ENCODE measurements at regions not wholly inside any gene's neighbourhood (a gene's known extent, or its start where the extent isn't known, plus 50 kb on each side); places are given as distances from the start of the nearest gene placed in this dataset.
"Not testable (repeated sequence)": the region's sequence is repeated elsewhere in the genome, so short reads cannot be mapped to it uniquely, and the experiment has no call there.

DNA sequence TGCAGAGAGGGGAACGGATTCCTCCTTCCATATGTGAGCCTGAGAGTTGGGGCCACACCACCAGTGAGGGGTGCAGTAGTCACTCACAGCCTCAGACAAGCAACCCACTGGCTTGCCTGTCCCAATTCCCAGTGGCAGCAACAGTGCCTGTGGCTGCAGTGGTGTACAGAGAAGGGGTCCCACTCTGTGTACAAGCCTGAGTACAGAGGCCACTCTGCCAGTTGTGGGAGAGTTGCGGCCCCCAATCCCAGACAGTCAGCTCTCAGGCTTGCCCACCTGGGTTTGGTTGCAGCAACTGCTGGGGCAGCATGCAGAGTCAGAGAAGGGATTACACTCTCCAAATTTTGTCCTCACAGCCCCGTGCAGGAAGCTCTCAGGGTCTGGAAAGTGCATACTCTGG is 133.2 kb upstream of the RFX3 start:
- DNase-seq: no peak

DNA sequence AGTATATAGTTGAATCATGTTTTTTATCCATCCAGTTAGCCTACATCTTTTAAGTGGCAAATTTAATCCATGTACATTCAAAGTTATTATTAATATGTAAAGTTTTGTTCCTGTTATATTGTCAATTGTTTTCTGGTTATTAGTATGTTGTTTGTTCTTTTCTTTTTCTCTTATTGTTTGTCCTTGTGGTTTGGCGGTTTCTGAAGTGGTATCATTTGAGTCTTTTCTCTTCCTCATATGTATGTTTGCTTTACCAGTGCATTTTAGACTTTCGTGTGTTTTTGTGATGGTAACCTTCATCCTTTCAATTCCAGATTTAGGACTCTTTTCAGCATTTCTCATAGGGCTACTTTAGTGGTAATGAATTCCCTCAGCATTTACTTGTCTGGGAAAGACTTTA is 130.4 kb upstream of the RFX3 start:
- no peak for DNase-seq

DNA sequence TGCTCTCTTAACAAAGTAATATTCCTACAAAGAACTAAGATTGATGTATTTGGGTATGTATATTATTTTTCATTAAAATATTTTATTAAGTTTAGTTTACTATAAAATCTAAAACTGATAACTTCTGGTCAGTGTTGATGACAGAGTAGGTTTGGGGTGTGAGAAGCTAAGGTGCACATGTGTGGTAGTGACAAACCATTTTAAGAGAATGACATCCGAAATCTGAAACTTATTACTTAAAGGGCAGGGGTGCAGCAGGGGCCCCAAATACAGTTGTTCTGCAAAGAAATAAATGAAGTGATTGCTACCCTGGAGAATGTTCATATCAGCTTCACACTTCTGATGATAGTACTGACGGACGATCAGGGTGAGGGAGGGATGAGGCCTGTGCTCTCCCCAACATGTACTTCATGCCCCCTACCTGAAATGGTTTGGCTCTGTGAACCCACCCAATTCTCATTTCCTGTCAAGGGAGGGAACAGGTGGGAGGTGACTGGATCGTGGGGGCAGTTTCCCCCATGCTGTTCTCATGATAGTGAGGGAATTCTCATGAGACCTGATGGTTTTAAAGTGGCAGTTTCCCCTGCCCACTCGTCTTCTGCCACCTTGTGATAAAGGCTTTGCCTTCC is 125.3 kb upstream of the RFX3 start:
- no peak for DNase-seq

DNA sequence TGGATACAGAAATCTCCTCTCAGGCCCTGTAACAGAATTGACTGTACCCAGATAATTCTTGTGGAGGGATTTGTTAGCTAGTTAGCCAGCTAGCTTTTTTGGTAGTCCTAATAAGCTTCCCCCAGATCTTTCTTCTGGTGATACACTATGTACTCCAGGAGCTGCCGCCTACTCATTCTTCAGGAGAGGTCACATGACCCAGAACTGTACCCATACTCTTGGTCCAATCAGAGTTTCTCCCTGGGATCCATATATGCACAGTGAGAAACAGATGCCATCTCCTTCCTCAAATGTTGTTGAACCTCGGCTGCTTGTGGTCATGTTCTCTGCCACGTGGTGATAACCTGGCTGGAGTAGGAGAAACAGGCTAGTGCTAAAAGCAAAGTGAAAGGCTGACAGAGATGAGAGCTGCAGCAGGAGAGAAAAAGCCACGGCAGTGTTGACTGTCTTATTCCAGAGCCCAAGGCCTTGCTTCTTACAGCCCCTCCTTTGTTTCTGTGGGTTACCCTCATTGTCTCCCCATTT is 123.0 kb upstream of the RFX3 start:
- no peak for DNase-seq

DNA sequence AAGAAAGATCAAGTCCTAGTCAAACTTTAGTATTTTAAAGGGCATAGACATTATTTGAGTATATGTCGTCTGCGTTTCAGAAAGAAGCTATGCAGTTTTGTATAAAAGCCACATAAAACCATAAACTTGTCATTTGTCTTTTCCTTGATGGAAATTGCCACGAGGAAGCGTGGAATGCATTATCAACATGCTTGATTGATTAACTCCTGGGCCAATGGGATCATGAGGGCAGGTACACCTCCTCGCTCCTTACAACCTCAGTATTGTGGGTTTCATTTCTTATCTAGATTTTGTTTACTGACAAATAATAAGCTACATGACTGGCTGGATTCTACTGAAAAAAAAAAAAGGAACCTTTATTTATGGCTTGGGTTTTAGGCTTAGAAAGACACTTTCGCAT is 122.5 kb upstream of the RFX3 start:
- DNase-seq: no peak

DNA sequence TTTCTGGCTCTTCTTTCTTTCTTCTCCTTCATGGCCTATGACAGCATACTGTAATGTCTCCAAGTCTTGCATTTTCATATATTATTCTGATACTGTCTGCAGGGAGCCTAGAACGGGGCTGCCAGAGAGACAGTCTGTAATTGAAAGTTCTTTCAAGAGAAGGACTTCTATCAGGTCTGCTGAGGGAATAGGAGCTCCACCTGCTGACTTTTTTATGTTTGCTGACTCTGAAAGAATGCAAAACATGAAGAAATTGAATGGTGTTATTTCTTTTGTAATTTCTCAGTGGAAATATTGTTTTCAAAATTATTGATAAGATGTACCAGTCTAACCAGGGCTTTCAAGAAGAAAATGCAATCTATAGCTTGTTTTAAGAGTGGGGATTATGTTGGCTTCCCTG is 121.9 kb upstream of the RFX3 start:
- DNase-seq: no peak

DNA sequence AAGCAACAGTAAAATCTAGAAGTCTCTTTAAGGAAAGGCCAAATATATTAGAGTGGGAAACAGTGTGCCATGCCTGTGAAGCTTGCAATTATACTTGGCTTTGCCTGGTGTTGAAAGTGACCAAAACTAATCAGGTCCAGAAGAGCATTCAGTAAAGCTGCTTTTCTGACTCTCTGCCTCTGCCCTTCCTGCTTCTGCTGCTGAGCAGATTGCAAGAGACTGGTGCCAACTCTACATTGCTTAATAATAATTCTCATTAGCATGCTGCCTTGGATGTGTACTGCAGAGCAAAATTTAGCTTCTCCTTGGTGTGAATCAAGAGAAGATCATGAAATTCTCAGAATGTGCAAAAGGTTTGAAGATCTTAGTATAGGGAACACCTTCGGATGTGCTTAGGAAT is 120.4 kb upstream of the RFX3 start:
- DNase-seq: no peak

DNA sequence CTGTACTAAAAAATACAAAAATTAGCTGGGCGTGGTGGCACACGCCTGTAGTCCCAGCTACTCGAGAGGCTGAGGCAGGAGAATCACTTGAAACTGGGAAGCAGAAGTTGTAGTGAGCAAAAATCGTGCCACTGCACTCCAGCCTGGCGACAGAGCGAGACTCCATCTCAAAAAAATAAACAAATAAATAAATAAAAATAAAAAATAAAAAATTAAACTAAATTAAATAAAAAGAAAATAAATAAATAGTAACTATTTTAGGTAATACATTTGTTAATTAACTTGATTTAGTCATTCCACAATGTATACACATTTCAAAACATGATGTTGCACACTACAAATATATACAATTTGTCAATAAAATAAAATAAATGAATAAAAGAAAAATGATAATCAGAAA is 116.3 kb upstream of the RFX3 start:
- not testable (repeated sequence) for DNase-seq

DNA sequence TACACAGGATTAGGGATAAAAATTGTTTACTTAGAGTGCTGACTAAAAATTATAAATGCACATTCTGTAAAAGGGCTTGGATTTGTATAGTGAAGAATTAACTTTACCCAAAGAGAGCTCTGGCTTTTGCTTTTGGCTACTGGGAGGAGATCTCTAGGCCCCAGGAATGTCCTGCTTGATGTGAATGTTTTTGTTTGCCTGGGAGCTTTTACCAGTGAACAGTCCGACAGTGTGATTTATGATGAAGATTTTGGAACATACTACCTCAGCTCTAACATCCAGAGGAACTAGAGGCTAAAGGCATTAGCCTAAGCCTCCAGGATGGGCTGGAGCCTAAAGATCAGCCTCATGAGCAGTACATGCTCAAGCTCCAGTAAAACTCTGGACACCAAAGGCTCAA is 103.7 kb upstream of the RFX3 start:
- DNase-seq: no peak

DNA sequence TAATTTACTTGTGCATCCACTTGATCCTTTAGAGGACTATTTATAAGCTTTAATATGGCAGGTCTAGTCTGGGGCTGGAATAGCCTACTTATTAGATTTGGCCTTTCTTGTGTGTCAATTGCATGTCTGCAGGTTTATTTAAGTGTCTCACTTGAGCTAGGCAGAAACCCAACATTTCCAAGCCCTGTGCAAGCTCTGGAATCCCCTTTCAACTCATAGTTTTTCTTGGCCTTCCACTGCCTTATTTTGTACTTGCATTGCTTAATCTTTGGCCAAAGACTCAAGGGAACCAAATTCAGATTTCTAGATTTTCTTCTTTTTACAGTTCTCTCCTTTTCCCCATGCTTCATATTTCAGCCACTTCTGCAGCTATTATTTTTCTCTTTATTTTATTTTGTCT is 102.4 kb upstream of the RFX3 start:
- DNase-seq: no peak

DNA sequence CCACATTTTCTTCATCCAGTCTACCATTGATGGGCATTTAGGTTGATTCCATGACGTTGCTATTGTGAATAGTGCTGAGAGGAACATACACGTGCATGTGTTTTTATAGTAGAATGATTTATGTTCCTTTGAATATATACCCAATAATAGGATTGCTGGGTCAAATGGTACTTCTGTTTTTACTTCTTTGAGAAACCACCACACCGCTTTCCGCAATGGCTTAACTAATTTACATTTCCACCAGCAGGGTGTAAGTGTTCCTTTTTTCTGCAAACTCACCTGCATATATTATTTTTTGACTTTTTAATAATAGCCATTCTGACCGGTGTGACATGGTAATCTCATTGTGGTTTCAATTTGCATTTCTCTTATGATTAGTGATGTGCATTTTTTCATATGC is 82.2 kb upstream of the RFX3 start:
- DNase-seq: no peak

DNA sequence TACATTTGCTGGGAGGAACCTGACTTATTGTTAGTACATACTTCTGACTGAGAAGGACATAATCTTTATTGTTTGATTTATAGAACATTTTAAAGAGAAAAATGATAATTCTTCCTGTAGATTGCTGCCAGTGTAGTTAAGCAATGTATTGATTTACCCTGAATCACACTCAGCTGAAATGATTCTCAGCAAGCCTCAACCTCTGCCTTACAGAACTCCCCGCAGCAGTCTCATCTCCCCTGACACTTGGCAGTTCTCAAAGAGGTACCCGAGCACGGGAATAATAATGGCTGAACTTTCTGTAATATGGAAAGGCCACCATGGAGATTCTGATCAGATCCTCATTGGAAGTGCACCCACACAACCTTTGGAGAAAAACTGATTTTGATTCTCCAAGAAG is 74.9 kb upstream of the RFX3 start:
- DNase-seq: no peak

DNA sequence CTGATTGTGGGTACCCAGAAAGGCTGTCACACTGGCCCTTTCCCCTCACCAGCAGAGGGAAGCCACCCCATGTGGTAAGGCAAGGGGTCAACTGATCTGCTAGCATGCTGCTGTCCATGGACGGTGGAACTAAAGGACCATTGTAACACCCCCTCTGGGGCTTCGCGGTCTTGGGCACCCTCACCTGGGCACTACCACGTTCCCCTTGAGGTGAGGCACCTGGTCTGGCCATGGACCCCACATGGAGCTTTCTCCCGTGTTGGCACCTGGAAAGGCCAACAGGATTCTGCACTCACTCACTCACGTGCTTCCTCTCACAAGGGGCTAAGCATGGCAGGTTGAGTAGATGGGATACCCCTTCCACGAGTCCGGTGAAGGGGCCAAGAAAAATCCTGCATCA is 72.0 kb upstream of the RFX3 start:
- no peak for DNase-seq

DNA sequence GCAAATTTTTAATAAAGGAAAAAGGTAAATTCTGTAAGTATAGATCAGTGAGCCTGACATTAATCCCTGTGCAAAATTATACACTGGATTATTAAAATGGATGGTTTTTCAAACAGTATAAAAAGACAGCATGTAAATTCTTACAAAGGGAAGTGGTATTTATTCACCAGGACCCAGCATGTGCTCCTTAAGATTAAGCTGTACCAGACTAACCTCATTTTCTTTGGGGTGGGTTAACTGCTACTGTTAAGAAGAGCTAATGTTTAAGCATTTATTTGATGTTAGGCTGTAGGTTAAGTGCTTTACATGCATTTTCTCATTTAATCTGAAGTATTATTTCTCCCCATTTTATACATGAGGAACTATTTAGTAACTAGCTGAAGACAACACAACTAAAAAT is 60.3 kb upstream of the RFX3 start:
- no peak for DNase-seq

DNA sequence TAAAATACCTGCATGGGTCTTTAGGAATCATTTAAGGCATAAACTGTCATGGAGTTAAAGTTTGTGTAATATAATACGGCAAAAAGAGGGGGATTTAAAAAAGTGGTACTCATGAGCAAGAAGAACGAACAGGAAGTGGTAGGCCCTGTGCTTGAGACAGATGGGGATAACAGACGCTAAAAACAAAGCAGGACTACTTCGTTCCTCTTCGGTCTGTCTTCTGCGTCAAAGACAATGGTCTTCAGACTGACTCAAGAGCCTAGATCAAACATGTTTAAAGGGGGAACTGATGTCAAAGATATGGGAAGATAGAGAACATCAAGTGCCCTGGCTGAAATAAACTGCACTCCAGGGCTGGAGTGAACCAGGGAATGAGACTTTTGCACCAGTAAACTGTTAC is 59.8 kb upstream of the RFX3 start:
- DNase-seq: no peak

DNA sequence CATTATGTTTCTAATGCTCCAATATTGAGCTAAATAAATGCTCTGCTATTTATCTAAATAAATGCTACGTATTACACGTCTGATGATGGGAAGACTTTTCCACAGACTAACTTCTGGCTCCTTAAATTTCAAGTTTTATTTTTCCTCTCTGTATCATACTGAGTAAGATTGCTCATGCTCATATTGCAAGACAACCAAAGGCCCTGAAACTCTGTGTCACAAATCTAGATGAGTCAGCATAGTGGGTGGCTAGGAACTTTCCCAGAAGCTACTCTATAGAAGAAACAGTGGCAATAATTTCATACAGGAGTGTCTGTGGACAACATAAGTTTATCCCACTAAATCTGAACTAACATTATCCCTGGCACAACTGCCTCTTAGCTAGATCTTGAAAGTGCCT is 53.0 kb upstream of the RFX3 start:
- DNase-seq: no peak

DNA sequence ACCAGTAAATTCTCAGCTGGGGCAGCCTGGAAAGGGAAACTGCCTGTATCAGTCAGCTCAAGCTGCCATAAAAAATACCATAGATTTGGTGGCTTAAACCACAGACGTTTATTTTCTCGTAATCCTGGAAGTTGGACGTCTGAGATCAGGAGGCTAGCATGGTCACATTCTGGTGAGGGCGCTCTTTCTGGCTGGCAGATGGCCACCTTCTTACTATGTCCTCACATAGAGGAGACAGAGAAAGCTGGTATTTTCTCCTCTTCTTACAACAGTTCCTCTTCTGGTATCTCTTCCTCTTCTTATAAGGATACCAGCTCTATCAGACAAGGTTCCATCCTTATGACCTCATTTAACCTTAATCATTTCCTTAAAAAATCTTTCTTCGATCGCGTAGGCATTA is 50.5 kb upstream of the RFX3 start:
- no peak for DNase-seq

DNA sequence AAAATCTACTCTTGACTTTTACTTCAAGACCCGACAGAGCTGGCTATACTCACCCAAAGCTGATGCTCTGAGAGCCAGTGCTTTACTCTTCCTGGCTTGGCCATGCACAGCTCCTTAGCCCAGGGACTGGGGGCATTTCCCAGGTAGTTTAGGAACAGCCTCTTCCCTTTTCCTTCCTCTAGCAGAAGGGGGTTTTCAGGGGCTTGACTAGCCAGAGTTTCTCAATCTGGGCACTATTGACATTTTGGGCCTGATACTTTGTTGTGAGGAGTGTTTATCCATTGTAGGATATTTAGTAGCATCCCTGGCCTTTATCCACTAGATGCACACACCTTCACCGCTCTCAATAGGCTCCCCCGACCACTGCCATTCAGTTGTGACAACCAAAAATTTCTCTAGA is 50.0 kb upstream of the RFX3 start:
- no peak for DNase-seq

Data from NCI-H1930 (cell line).